RPMI8226 (cell line): ENCODE measurements at regions not wholly inside any gene's neighbourhood (a gene's known extent, or its start where the extent isn't known, plus 50 kb on each side); places are given as distances from the start of the nearest gene placed in this dataset.
"Not testable (repeated sequence)": the region's sequence is repeated elsewhere in the genome, so short reads cannot be mapped to it uniquely, and the experiment has no call there.

Source experiments
- DNase-seq: peaks from one replicate; pipeline ENCODE4 v3.0.0-alpha.2; 2015

DNA sequence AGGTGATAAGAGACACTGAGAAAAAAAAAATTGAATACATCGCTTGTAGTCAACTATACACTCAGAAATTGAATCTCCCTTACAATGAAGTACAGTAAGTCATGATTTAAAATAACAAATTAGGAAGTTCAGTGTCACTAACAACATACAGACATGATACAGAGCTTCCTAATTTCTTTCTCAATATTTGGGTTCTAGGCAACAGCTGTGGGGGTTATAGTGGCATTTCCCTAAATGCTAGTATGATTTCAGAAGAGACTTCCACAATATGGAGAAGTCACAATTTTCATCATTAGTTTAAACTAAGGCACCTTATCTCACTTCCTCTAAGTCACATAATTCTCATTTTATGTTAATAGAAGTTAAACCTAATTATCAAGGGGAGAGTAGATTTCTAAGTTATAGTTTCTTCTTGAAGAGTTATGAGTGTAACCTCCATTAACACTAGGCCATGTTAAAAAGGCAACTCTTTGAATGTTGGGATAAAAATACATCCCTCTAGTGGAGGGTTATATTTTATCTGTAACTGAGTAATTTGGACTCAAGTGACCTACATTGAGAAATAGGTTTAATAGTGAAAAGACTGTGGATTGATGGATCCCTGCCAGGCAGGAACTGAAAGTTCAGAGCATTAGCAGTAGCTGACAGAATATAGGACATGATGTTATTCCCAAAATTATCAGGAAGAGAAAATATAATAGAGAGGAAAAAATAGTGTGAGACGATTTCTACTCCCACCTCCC, 286.0 kb upstream of the SUCLG2 start:
- no peak for DNase-seq

DNA sequence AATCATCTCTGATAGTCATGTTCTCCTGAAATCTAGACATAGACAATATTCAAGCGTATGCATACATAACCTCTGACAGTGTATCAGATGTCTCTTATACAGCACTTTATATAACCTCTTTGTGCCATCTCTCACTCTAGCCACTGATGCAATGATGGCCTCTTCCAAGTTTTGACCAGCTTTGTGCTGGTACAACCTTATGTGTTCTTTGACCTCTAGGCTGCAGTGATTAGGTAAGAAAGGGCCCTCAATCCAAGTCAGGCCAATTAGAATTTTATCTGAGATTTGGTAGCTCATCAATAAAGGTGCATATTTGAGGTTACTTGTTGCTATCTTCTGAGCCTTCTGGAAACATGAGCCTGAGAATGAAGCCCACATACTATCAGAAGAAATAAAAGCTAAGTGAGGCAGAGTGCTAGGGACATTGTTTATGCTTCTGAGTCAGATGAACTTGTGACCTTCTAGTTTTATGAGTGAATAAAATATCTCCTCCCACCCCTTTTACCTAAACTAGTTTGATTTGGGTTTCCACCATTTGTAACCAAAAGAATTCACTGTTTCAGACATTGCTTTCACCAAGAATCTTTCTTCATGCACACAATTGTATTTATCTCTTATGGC, 283.2 kb upstream of the SUCLG2 start:
- no peak for DNase-seq

DNA sequence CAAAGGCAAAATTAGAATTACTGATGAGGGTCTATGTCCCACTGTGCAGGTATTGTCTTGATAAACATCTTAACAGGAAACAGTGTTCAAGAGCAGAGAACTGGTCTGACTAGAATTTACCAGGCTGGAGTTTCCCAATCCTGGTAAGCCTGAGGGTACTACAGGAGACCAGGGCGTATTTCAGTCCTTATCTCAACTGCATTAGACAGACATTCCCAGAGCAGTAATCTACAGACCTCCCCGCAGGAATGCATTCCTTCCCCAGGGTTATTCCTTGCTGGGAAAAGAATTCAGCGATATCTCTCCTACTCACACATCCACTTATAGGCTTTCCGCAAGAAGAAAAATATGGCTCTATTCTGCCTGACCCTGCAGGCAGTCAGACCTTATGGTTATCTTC, 276.0 kb upstream of the SUCLG2 start:
- DNase-seq, result not testable (repeated sequence)

DNA sequence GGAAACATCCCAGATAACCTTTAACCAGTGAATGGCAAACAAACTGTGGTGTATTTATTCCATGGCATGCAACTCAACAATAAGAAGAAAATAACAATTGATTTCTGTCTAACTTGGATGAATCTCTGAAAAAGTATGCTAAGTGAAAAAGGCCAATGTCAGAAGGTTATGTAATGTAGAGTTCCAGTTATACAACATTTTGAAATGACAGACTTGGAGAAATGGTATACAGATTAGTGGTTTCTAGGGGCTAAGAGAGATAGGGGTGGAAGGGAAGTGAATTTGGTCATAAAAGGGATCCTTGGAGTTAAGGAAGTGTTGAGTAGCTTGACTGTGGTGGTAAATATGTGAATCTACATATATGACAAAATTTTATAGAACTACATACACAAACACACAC, 269.4 kb upstream of the SUCLG2 start:
- no peak for DNase-seq

- no peak for DNase-seq
Observed at GRCh38 chr3:67920969-67921368, 266.6 kb upstream of the SUCLG2 start.

DNA sequence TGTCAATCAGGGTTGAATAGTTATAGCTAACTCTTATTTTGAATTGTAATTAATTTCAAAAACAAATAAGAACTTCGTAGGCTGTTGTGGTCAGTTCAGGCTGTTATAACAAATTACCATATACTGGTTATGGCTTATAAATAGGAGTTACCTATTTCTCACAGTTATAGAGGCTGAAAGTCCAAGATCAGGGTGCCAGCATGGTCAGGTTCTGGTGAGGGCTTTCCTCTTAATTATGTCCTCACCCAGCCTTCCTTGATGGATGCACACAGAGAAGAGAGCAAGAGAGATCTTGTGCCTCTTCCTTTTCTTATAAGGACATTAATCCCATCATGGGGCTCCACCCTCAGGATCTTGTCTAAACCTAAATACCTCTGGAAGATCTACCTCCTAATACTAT, 265.9 kb upstream of the SUCLG2 start:
- DNase-seq, result no peak

GRCh38 chr3:67916353-67916752, 261.9 kb upstream of the SUCLG2 start:
- DNase-seq, result no peak

DNA sequence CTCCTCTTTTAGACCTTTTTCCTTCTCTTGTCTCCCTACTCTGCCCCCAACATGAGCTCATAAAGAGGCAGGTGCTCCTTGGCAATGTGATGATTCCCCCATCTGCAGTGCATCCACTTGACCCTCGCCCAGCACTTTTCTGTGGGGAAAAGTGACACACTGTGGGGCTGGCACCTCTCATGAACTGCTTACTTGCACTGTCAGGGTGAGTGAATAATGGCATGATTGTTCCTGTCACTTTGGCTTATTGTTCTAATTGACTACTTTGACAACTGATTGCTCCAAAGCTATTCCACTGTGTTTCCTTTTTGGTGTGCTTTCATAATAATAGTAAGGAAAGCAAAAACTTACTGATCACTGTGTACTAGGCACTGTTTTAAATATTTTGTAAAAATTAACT, 253.3 kb upstream of the SUCLG2 start:
- no peak for DNase-seq

- no peak for DNase-seq
Observed at GRCh38 chr3:67906261-67906660, 251.8 kb upstream of the SUCLG2 start.

GRCh38 chr3:67901681-67902080, 247.3 kb upstream of the SUCLG2 start:
- no peak for DNase-seq

GRCh38 chr3:67898916-67899315, 244.5 kb upstream of the SUCLG2 start:
- no peak for DNase-seq

GRCh38 chr3:67897351-67898336, 243.2 kb upstream of the SUCLG2 start:
- DNase-seq, result no peak

- DNase-seq, result no peak
Observed at GRCh38 chr3:67896130-67896529, 241.7 kb upstream of the SUCLG2 start.

DNA sequence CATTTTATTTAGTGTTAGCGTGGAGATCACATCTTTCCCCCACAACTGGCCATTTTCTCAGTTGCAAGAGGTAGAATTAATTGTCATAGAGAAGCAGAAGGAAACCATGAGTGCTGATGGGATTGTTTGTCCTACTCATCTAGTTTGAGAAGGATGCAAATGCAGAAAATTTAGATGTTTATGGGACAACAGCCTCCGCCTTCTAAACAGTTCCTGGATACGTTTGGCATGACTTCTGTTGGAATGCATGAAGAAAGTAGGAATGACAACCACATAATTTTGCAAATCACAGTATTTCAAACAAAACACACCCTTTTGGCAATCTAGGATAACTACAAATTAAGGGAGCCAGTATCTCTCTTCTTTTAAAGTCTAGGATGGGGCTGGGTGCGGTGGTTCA, 240.1 kb upstream of the SUCLG2 start:
- no peak for DNase-seq

GRCh38 chr3:67884345-67884744, 229.9 kb upstream of the SUCLG2 start:
- DNase-seq, result no peak

- no peak for DNase-seq
Observed at GRCh38 chr3:67883766-67884165, 229.4 kb upstream of the SUCLG2 start.

GRCh38 chr3:67882981-67883380, 228.6 kb upstream of the SUCLG2 start:
- no peak for DNase-seq

- no peak for DNase-seq
Observed at GRCh38 chr3:67876261-67876660, 221.8 kb upstream of the SUCLG2 start.

- DNase-seq, result no peak
Observed at GRCh38 chr3:67875858-67876257, 221.4 kb upstream of the SUCLG2 start.

GRCh38 chr3:67875338-67875737, 220.9 kb upstream of the SUCLG2 start:
- no peak for DNase-seq

DNA sequence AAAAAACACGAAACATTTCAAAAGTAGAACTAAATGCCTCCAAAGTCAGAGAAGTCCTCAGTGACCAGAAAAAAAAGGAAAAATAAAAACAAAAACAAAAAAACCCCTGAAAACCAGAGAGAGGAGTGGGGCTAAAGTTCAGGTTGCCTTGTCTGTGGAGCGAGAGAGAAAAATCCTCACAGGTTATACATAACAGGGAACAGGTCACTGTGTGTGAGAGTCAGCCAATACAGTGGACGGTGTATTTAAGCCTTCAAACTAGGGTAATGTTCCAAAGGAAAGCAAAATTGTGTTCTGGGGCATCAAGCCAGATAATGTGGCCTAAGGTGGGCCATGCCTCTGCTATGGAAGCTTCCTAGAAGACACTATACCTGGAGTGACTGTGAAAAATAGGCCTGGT, 216.1 kb upstream of the SUCLG2 start:
- DNase-seq, result no peak

DNA sequence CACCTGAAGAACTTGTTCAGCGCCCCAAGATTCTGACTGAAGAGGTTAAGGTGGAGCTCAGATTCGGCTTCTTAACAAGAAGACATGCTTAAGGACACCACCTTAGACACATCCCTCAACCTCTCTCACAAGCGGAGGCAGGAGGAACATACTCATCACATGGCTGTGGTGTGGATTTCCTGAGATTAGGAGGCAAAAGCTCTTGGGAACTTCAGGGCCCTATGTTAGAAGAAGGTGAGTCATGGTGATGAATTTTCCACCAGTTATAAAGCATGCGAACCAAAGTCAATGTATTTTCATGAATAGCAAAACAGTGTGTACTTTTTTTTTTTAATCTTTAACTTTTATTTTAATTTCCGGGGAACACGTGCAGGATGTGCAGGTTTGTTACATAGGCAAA, 212.2 kb upstream of the SUCLG2 start:
- DNase-seq, result no peak

DNA sequence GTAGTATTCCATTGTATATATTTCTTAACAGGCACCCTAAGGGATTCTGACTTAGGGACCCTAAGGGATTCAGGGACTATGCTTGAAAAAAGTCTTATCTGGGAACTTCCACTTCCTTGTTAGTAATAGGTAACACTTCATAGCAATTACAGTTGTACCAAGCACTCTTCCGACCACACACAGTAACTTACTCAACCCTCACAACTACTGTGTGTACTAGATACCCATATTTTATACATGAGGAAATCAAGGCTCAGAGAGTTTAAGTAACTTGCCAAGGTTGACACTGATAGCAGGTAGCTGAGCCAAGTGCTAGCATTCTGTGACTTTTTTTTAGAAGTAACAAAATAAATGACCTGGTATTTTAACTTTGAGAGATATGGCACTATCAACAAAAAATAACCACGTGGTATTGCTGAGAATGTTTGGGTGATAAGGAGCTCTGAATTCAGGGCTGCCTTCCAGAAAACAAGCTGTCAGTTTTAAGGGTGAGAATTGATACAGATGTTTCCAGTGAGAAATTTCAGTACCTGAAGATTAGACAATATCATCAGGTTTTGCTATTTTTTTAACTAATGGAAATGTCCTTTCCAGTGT, 210.3 kb upstream of the SUCLG2 start:
- DNase-seq, result no peak
